Activated T-helper 1 cell treated with anti-CD3 and anti-CD28 coated beads, Interleukin-12 subunit alpha, Interleukin-12 subunit beta, Interleukin-2, Interleukin-4 antibody, amounts not matched to agents 30 ng/mL and 10 ng/mL and 1 ng/mL, durations not matched to agents 14 hours and 24 hours and 36 hours (primary cell): ENCODE measurements at regions not wholly inside any gene's neighbourhood (a gene's known extent, or its start where the extent isn't known, plus 50 kb on each side); places are given as distances from the start of the nearest gene placed in this dataset.
"Not testable (repeated sequence)": the region's sequence is repeated elsewhere in the genome, so short reads cannot be mapped to it uniquely, and the experiment has no call there.

Experiments used
- DNase-seq: peaks from one replicate; pipeline ENCODE4 v3.0.0; 2021; ENCODE audit warnings: low spot score
- H3K27ac Mint-ChIP-seq: one replicate; pipeline ENCODE4 v1.8.0; 2021; ENCODE audit warnings: mild to moderate bottlenecking, mixed read lengths
- H3K27me3 Mint-ChIP-seq: one replicate; pipeline ENCODE4 v1.8.0; 2022; ENCODE audit warnings: mild to moderate bottlenecking, moderate library complexity, mixed read lengths; ENCODE audit not compliant: insufficient read depth
- H3K36me3 Mint-ChIP-seq: one replicate; pipeline ENCODE4 v1.8.0; 2021; ENCODE audit warnings: low read depth, mixed read lengths
- H3K4me1 Mint-ChIP-seq: one replicate; pipeline ENCODE4 v1.8.0; 2021; ENCODE audit warnings: low read depth, mixed read lengths
- H3K4me3 Mint-ChIP-seq: one replicate; pipeline ENCODE4 v1.8.0; 2021; ENCODE audit warnings: mild to moderate bottlenecking, moderate library complexity, mixed read lengths
- H3K9me3 Mint-ChIP-seq: one replicate; pipeline ENCODE4 v1.8.0; 2021; ENCODE audit warnings: mixed read lengths
- intact Hi-C: fragments of 100-400 bp; cut with micrococcal nuclease; formaldehyde crosslinking; loops from one replicate; pipeline ENCODE4 v1.15.1; 2024

DNA sequence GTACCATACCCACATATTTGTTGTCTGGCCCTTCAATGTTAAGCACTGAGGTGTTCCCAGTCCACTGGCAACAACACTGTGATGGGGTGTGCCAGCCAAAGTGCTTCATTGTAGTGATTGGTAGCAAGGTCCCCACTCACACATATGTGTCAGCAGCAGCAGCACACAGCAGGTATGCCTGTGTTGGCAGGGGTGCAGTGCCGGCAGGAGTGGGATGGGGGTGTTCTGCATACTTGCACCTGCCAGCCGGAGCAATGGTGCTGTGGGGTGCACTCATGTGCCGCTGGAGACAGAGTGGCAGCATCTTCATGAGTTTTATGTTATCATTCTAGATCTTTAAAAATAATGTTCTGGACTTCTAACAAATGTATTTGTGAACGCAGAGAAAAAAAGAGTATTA, 987.8 kb downstream of the RPIA start:
- peaks cover 22% of the 10 kb centered on the region for H3K9me3 Mint-ChIP-seq
- H3K27me3 Mint-ChIP-seq, H3K4me3 Mint-ChIP-seq, H3K4me1 Mint-ChIP-seq, intact Hi-C loops, H3K36me3 Mint-ChIP-seq, H3K27ac Mint-ChIP-seq, DNase-seq: not testable (repeated sequence)
